SK-N-SH (cell line): ENCODE measurements at regions not wholly inside any gene's neighbourhood (a gene's known extent, or its start where the extent isn't known, plus 50 kb on each side); places are given as distances from the start of the nearest gene placed in this dataset.
A peak's percentile ranks its signal among the peaks of the same experiment; 100 is the strongest.

ENCODE experiments used
- CTCF ChIA-PET: fragments of 300-600, 350-600 bp; formaldehyde crosslinking; extraction: SDS; loops from one replicate; lab custom pipeline; 2021; lab: Yijun Ruan, JAX
- POLR2A ChIA-PET: fragments of 350-600 bp; sonication (Branson Sonifier 250); formaldehyde crosslinking; extraction: SDS; loops from one replicate; lab custom pipeline; 2020; ENCODE audit warnings: antibody characterized with exemption, inconsistent platforms; lab: Yijun Ruan, JAX
- DNase-seq: peaks from one replicate; pipeline ENCODE4 v3.0.0; 2012
- H2AFZ ChIP-seq: fragments of 200-600 bp; sonication (generic); 2 replicates; pipeline ENCODE4 v1.8.1; 2016; ENCODE audit warnings: antibody characterized with exemption, mild to moderate bottlenecking, low read depth
- H3F3A ChIP-seq: fragments of 200-600 bp; sonication (generic); replicated peaks from 2 replicates; pipeline ENCODE3; 2016; ENCODE audit warnings: antibody characterized with exemption, mild to moderate bottlenecking; ENCODE audit not compliant: insufficient read depth
- H3K27ac ChIP-seq, 2 experiments: fragments of 200-500 bp in 1 of 2; fragments of 200-600 bp in 1 of 2; sonication (Bioruptor generic) in 1 of 2; sonication (generic), shearing (Covaris generic) in 1 of 2; 2 replicates each; pipeline versions ENCODE4 v1.5.1 to v1.6.1; 2014 to 2016; ENCODE audit warnings: low read depth in 2 of 2, inconsistent platforms in 1 of 2, low read length in 1 of 2, mild to moderate bottlenecking in 1 of 2, mixed read lengths in 1 of 2
- H3K27me3 ChIP-seq: fragments of 200-600 bp; sonication (generic), shearing (Covaris generic); 2 replicates; pipeline ENCODE4 v1.6.1; 2016; ENCODE audit warnings: mixed run types; ENCODE audit not compliant: insufficient read depth
- H3K36me3 ChIP-seq, 2 experiments: fragments of 200-500 bp in 1 of 2; fragments of 200-600 bp in 1 of 2; sonication (Bioruptor generic) in 1 of 2; sonication (generic) in 1 of 2; replicated peaks in 1 of 2; 2 replicates each; pipeline versions ENCODE3 to v1.5.1; 2014 to 2016; ENCODE audit warnings: low read length in 1 of 2, mild to moderate bottlenecking in 1 of 2; ENCODE audit not compliant: insufficient read depth in 2 of 2, control insufficient read depth in 1 of 2
- H3K4me1 ChIP-seq, 2 experiments: fragments of 200-500 bp in 1 of 2; fragments of 200-600 bp in 1 of 2; sonication (Bioruptor generic) in 1 of 2; sonication (generic), shearing (Covaris generic) in 1 of 2; 2 replicates each; pipeline versions ENCODE4 v1.5.1 to v1.6.1; 2014 to 2016; ENCODE audit warnings: low read depth in 1 of 2, low read length in 1 of 2, mixed run types in 1 of 2; ENCODE audit not compliant: insufficient read depth in 2 of 2, control insufficient read depth in 1 of 2
- H3K4me2 ChIP-seq: fragments of 200-600 bp; sonication (generic), shearing (Covaris generic); 2 replicates; pipeline ENCODE4 v1.6.1; 2017; ENCODE audit warnings: mixed run types
- H3K4me3 ChIP-seq, 2 experiments: fragments of 200-500 bp in 1 of 2; fragments of 200-600 bp in 1 of 2; sonication (Bioruptor generic) in 1 of 2; sonication (generic), shearing (Covaris generic) in 1 of 2; 2 replicates each; pipeline versions ENCODE4 v1.5.1 to v1.8.1; 2014 to 2016; ENCODE audit warnings: low read depth in 2 of 2, inconsistent platforms in 1 of 2, low read length in 1 of 2, mild to moderate bottlenecking in 1 of 2, mixed read lengths in 1 of 2, moderate library complexity in 1 of 2
- H3K79me2 ChIP-seq: fragments of 200-600 bp; sonication (generic); 2 replicates; pipeline ENCODE4 v1.8.1; 2017; ENCODE audit warnings: mild to moderate bottlenecking; ENCODE audit not compliant: insufficient read depth
- H3K9ac ChIP-seq: fragments of 200-600 bp; sonication (generic); 2 replicates; pipeline ENCODE4 v1.6.1; 2017; ENCODE audit warnings: mixed run types
- H3K9me2 ChIP-seq: fragments of 200-600 bp; sonication (generic); 2 replicates; pipeline ENCODE4 v1.6.1; 2017; ENCODE audit warnings: mixed run types
- H3K9me3 ChIP-seq: fragments of 200-600 bp; sonication (generic); 2 replicates; pipeline ENCODE4 v1.6.1; 2017; ENCODE audit warnings: mixed run types, mild to moderate bottlenecking, moderate library complexity
- H4K20me1 ChIP-seq: fragments of 200-600 bp; sonication (generic); 2 replicates; pipeline ENCODE4 v1.6.1; 2017; ENCODE audit warnings: mild to moderate bottlenecking, mixed run types; ENCODE audit not compliant: insufficient read depth
- ELF1 ChIP-seq: IDR thresholded peaks from 2 replicates; pipeline ENCODE4 v1.4.0; 2012
- EP300 ChIP-seq, 2 experiments: IDR thresholded peaks; 2 replicates each; pipeline versions ENCODE4 v1.4.0 to v1.6.1; 2012; ENCODE audit warnings: borderline replicate concordance in 1 of 2, low read depth in 1 of 2, low read length in 1 of 2
- EZH2phosphoT487 ChIP-seq: fragments of 200-600 bp; sonication (generic); IDR thresholded peaks from 2 replicates; pipeline ENCODE4 v1.6.1; 2017; ENCODE audit warnings: low read depth, mixed run types, mild to moderate bottlenecking, antibody characterized with exemption, moderate library complexity, borderline replicate concordance
- FOSL2 ChIP-seq: IDR thresholded peaks from 2 replicates; pipeline ENCODE4 v1.4.0; 2012; ENCODE audit warnings: low read depth, mild to moderate bottlenecking, moderate library complexity, borderline replicate concordance
- FOXJ3 ChIP-seq: sonication (generic); formaldehyde crosslinking; IDR thresholded peaks from 2 replicates; pipeline ENCODE4 v1.5.1; 2020; ENCODE audit warnings: mild to moderate bottlenecking, missing genetic modification reagents
- GABPA ChIP-seq: IDR thresholded peaks from 2 replicates; pipeline ENCODE4 v1.4.0; 2012; ENCODE audit warnings: low read depth, mild to moderate bottlenecking
- MEF2A ChIP-seq: IDR thresholded peaks from 2 replicates; pipeline ENCODE4 v1.4.0; 2012; ENCODE audit warnings: low read depth, borderline replicate concordance
- NFIC ChIP-seq: IDR thresholded peaks from 2 replicates; pipeline ENCODE4 v1.4.0; 2012; ENCODE audit warnings: borderline replicate concordance
- POLR2AphosphoS5 ChIP-seq: IDR thresholded peaks from 2 replicates; pipeline ENCODE4 v1.6.1; 2012; ENCODE audit warnings: low read depth, low read length
- RAD21 ChIP-seq: IDR thresholded peaks from 2 replicates; pipeline ENCODE4 v1.6.1; 2012; ENCODE audit warnings: mild to moderate bottlenecking, low read length
- RFX5 ChIP-seq: IDR thresholded peaks from 2 replicates; pipeline ENCODE4 v1.6.1; 2012; ENCODE audit warnings: mild to moderate bottlenecking, improper control_type of control experiment, low read length
- SIN3A ChIP-seq: IDR thresholded peaks from 2 replicates; pipeline ENCODE4 v1.6.1; 2012; ENCODE audit warnings: low read depth, mild to moderate bottlenecking, low read length, moderate library complexity, borderline replicate concordance
- TAF1 ChIP-seq: IDR thresholded peaks from 2 replicates; pipeline ENCODE4 v1.6.1; 2012; ENCODE audit warnings: low read depth, mild to moderate bottlenecking, low read length, moderate library complexity, borderline replicate concordance
- TEAD4 ChIP-seq: IDR thresholded peaks from 2 replicates; pipeline ENCODE4 v1.4.0; 2012; ENCODE audit warnings: mild to moderate bottlenecking, borderline replicate concordance; ENCODE audit not compliant: insufficient read depth
- WGBS: methylation state at CpG from one replicate; pipeline ENCODE4 v1.1.6; 2017; ENCODE audit warnings: low lambda C conversion rate; 5-methylcytosine and 5-hydroxymethylcytosine counted together
- TF ChIP-seq, protein P1 (sequence below): IDR thresholded peaks from 2 replicates; pipeline ENCODE4 v1.4.0; 2012; ENCODE audit warnings: low read depth, borderline replicate concordance
- TF ChIP-seq, protein P2 (sequence below): fragments of 150-350 bp; IDR thresholded peaks from 2 replicates; pipeline ENCODE4 v1.6.1; 2017; ENCODE audit warnings: antibody characterized with exemption, low read length, low read depth, borderline replicate concordance
- TF ChIP-seq, protein P3 (sequence below): IDR thresholded peaks from 2 replicates; pipeline ENCODE4 v1.4.0; 2012; ENCODE audit warnings: low read depth
- TF ChIP-seq, protein P4 (sequence below): fragments of 150-350 bp; IDR thresholded peaks from 2 replicates; pipeline ENCODE4 v1.6.1; 2016; ENCODE audit warnings: mild to moderate bottlenecking, low read depth, low read length

DNA sequence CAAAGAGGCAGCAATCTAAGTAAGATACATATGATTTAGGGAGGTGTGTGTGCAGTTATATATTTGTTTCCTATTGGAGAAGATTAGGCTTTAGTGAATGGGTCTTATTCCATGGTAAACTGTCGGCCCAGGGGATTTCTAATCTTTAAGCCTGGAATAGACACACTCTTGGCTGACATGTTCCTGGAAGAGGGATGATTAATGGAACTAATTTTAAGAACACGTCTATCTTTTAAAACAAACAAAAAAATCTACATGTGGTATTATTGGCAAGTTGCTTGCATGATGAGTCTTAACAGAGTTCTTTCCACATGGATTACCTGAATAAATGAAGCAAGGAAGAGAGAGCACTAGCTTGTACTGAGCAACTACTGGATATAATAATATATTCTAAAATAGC is 114.2 kb upstream of the NT5C1B start (continued):
- TF ChIP-seq SIN3A (no peak), FOXJ3 (CRISPR knock-in tag) (no peak), TEAD4 (no peak), POLR2AphosphoS5 (no peak), ELF1 (no peak), RFX5 (no peak)
- TF ChIP-seq, protein P1, sequence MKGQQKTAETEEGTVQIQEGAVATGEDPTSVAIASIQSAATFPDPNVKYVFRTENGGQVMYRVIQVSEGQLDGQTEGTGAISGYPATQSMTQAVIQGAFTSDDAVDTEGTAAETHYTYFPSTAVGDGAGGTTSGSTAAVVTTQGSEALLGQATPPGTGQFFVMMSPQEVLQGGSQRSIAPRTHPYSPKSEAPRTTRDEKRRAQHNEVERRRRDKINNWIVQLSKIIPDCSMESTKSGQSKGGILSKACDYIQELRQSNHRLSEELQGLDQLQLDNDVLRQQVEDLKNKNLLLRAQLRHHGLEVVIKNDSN = no peak
- TF ChIP-seq, protein P2, sequence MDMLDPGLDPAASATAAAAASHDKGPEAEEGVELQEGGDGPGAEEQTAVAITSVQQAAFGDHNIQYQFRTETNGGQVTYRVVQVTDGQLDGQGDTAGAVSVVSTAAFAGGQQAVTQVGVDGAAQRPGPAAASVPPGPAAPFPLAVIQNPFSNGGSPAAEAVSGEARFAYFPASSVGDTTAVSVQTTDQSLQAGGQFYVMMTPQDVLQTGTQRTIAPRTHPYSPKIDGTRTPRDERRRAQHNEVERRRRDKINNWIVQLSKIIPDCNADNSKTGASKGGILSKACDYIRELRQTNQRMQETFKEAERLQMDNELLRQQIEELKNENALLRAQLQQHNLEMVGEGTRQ = no peak
- TF ChIP-seq, protein P3, sequence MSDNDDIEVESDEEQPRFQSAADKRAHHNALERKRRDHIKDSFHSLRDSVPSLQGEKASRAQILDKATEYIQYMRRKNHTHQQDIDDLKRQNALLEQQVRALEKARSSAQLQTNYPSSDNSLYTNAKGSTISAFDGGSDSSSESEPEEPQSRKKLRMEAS = no peak

DNA sequence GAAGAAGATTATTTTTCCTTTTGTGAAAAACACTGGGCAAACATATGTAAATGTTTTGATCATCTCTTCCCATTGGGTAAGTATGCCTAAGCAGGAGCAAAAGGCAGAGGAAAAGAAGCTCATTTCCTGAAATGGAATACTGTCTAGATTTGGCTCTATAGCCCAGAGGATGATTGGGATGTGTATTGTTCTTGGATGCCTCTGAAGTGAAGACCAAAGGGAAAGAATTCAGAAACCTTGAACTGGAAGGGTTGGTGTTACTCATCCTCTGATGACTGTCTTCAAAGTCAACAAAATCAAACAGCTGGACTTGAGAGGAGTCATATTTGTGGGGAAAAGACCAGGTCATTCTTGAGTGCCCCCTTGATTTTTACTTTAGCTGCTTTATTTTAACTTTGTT is 112.6 kb upstream of the NT5C1B start:
- CTCF ChIA-PET = interaction anchor here (1.2 to 4.0 kb wide), 4 partner anchors 11 to 182 kb away, joined by 4 to 22 read pairs (median 5); no protein-coding TSS in a partner anchor
- Histone ChIP-seq H3K4me1 (peaks cover 0 to 6% of the 10 kb centered on the region in 2 experiments; a peak in 1 of 4 replicates), H3F3A (peaks cover 22% of the 10 kb centered on the region), H2AFZ (no peak overlapping the region), H3K79me2 (no peaks in the 10 kb centered on the region), H3K36me3 (peaks cover 0 to 3% of the 10 kb centered on the region in 2 experiments), H3K4me3 (no peak overlapping the region), H3K9me3 (no peaks in the 10 kb centered on the region), H3K9ac (no peak overlapping the region), H3K4me2 (no peak overlapping the region), H4K20me1 (no peaks in the 10 kb centered on the region), H3K27ac (peak overlapping the region in 1 of 2 experiments; percentile 64; a peak in 2 of 4 replicates), H3K27me3 (no peaks in the 10 kb centered on the region), H3K9me2 (no peaks in the 10 kb centered on the region)
- TF ChIP-seq FOSL2 (peak; percentile 33; the same call in 1 of the 2 replicates), TEAD4 (no peak), ELF1 (no peak), RFX5 (no peak), EP300 (IDR thresholded peaks at IDR 0.05; ENCODE audit: borderline replicate concordance in 1 of 2, low read depth in 1 of 2, low read length in 1 of 2) (no peak), EZH2phosphoT487 (no peak)
- DNase-seq = no peak
- POLR2A ChIA-PET = no interaction called here

DNA sequence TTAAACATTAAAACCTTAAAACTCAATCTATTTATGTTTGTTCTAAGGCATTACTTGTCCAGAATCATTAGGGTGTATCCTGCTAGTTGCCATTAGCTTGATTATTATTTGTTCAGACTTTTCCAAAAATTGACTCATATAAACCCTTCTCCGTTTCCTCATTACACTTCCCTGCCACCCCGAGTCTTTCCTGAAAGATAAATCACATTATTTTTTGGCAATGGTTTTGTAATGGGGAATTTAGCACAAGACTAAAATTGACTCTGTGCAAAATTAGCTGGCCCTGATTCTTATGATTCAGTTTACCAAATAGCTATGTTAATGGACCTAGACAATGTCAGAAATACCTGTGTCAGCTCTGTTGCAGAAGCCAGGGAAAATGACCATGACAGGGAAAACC is 112.2 kb upstream of the NT5C1B start:
- Histone ChIP-seq H3K4me3 (no peak overlapping the region), H3K79me2 (no peaks in the 10 kb centered on the region), H3K27me3 (no peaks in the 10 kb centered on the region), H3K4me2 (no peak overlapping the region), H3K36me3 (peaks cover 0 to 3% of the 10 kb centered on the region in 2 experiments), H4K20me1 (no peaks in the 10 kb centered on the region), H2AFZ (no peak overlapping the region), H3K9me3 (no peaks in the 10 kb centered on the region), H3F3A (peaks cover 22% of the 10 kb centered on the region), H3K27ac (peak overlapping the region in 1 of 2 experiments; percentile 64; a peak in 2 of 4 replicates), H3K9ac (no peak overlapping the region), H3K9me2 (no peaks in the 10 kb centered on the region), H3K4me1 (peaks cover 0 to 6% of the 10 kb centered on the region in 2 experiments; a peak in 1 of 4 replicates)
- 65% methylated on average over 2 of the region's 2 CpGs for WGBS
- ChIA-PET POLR2A (no interaction called here), CTCF (interaction anchor here (1.2 to 4.0 kb wide), 3 partner anchors 11 to 181 kb away, joined by 4 to 22 read pairs (median 6); no protein-coding TSS in a partner anchor)
- no peak for DNase-seq
- TF ChIP-seq FOSL2 (no peak), NFIC (no peak), MEF2A (no peak), RAD21 (no peak), POLR2AphosphoS5 (no peak), GABPA (no peak), TAF1 (no peak)
- TF ChIP-seq, protein P4, sequence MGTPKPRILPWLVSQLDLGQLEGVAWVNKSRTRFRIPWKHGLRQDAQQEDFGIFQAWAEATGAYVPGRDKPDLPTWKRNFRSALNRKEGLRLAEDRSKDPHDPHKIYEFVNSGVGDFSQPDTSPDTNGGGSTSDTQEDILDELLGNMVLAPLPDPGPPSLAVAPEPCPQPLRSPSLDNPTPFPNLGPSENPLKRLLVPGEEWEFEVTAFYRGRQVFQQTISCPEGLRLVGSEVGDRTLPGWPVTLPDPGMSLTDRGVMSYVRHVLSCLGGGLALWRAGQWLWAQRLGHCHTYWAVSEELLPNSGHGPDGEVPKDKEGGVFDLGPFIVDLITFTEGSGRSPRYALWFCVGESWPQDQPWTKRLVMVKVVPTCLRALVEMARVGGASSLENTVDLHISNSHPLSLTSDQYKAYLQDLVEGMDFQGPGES = no peak
- TF ChIP-seq, protein P2 = no peak
- TF ChIP-seq, protein P1 = no peak
